H1 (cell line): ENCODE measurements at regions not wholly inside any gene's neighbourhood (a gene's known extent, or its start where the extent isn't known, plus 50 kb on each side); places are given as distances from the start of the nearest gene placed in this dataset.

Experiments
- CREB1 ChIP-seq: IDR thresholded peaks from 2 replicates; pipeline ENCODE4 v1.6.1; 2012; ENCODE audit warnings: inconsistent platforms
- CTCF ChIP-seq, 3 experiments: IDR thresholded peaks; 1 replicate in 2 of 3; 2 replicates in 1 of 3; pipeline versions ENCODE4 v1.5.1 to v1.6.1; 2011; ENCODE audit warnings: low read length in 3 of 3, mild to moderate bottlenecking in 3 of 3, inconsistent platforms in 2 of 3, low read depth in 1 of 3, moderate library complexity in 1 of 3; ENCODE audit not compliant: insufficient read depth in 1 of 3; ENCODE audit errors: control extremely low read depth in 1 of 3
- TEAD4 ChIP-seq: IDR thresholded peaks from 2 replicates; pipeline ENCODE4 v1.6.1; 2012; ENCODE audit warnings: low read depth, low read length, inconsistent platforms, mixed read lengths

- no peak for TF ChIP-seq CREB1
- TF ChIP-seq CTCF (IDR thresholded peaks at IDR 0.05; ENCODE audit: control extremely low read depth in 1 of 3, insufficient read depth in 1 of 3, low read depth in 1 of 3, low read length in 3 of 3), result no peak
- TF ChIP-seq TEAD4, result no peak
Measured at GRCh38 chr2:43134571-43134889, 91.9 kb downstream of the ZFP36L2 start.
